ENCODE measurements at regions not wholly inside any gene's neighbourhood (a gene's known extent, or its start where the extent isn't known, plus 50 kb on each side); places are given as distances from the start of the nearest gene placed in this dataset.

DNA sequence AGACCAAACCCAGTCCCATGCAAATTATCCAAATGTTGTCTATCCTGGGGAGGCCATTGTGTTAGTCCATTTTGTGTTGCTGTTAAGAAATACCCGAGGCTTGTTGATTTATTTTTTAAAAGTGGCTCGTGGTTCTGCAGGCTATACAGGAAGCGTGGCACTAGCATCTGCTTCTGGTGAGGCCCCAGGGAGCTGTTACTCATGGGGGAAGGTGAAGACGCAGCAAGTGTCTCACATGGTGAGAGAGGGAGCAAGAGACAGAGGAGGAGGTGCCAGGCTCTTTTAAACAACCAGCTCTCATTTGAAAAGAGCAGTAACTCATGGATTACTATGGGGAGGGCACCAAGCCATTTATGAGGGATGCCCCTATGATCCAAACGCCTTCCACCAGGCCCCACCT lies 80.3 kb upstream of the ARL4C start:
- DNase-seq (ENCODE audit: low spot score): no peak
- TF ChIP-seq, protein P1, sequence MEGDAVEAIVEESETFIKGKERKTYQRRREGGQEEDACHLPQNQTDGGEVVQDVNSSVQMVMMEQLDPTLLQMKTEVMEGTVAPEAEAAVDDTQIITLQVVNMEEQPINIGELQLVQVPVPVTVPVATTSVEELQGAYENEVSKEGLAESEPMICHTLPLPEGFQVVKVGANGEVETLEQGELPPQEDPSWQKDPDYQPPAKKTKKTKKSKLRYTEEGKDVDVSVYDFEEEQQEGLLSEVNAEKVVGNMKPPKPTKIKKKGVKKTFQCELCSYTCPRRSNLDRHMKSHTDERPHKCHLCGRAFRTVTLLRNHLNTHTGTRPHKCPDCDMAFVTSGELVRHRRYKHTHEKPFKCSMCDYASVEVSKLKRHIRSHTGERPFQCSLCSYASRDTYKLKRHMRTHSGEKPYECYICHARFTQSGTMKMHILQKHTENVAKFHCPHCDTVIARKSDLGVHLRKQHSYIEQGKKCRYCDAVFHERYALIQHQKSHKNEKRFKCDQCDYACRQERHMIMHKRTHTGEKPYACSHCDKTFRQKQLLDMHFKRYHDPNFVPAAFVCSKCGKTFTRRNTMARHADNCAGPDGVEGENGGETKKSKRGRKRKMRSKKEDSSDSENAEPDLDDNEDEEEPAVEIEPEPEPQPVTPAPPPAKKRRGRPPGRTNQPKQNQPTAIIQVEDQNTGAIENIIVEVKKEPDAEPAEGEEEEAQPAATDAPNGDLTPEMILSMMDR (IDR thresholded peaks at IDR 0.05; ENCODE audit: extremely low read depth, insufficient read depth, missing control alignments): no peak
- in situ Hi-C loops (cut with MboI; ENCODE audit: low pct_unique_long_range_greater_than_20kb, low sequenced_read_pairs, unreplicated experiment): no loop called here

DNA sequence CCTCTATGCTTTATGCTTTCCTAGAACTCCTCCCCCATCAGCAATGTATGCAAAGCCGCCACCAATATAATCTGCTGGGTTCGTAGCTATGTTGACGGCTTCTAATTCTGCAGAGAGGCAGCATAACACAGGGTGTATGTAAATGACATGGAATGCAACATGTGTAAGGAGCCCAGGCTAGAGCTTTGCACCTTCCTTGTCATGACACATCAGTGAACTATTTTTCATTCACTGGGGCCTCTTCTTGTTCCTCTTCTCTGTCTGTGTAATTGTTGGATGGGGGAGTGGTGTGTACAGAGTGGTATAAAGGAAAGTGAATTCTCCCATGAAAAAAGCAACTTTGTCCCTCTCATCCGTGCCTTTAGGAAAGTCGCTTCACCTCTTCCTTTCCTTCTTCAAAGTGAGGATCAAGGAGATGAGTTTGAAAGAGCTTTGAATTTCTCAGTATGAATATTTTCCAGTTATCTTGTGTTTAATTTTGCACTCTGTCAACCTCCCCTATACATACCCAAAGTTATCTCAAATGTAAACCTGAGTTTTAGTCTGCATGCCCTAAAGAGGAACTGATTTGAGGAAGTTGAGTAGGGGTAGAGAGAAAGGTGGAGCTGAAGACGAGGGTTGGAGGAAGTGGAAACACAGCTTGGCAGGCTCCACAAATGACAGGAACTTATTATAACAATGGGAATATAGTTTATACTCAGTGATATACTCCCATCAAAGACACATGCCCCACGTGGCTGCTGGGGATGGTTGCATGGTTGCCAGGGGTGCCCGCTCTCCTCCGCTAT lies 74.9 kb upstream of the ARL4C start:
- TF ChIP-seq, protein P1 (IDR thresholded peaks at IDR 0.05; ENCODE audit: extremely low read depth, insufficient read depth, missing control alignments): no peak
- DNase-seq (ENCODE audit: low spot score): no peak
- in situ Hi-C loops (cut with MboI; ENCODE audit: low pct_unique_long_range_greater_than_20kb, low sequenced_read_pairs, unreplicated experiment): loop anchor here (25.0 kb wide), 1 partner anchor 1165 kb away; no protein-coding TSS in a partner anchor

GRCh38 chr2:234570476-234570875 lies 73.6 kb upstream of the ARL4C start:
- no peak for DNase-seq (ENCODE audit: low spot score)
- TF ChIP-seq, protein P1 (IDR thresholded peaks at IDR 0.05; ENCODE audit: extremely low read depth, insufficient read depth, missing control alignments): no peak
- in situ Hi-C loops (cut with MboI; ENCODE audit: low pct_unique_long_range_greater_than_20kb, low sequenced_read_pairs, unreplicated experiment): loop anchor here (25.0 kb wide), 1 partner anchor 1167 kb away; no protein-coding TSS in a partner anchor

- DNase-seq (ENCODE audit: low spot score): no peak
- in situ Hi-C loops (cut with MboI; ENCODE audit: low pct_unique_long_range_greater_than_20kb, low sequenced_read_pairs, unreplicated experiment): loop anchor here (25.0 kb wide), 1 partner anchor 1167 kb away; no protein-coding TSS in a partner anchor
Observed at GRCh38 chr2:234569776-234570430, 73.0 kb upstream of the ARL4C start.

DNA sequence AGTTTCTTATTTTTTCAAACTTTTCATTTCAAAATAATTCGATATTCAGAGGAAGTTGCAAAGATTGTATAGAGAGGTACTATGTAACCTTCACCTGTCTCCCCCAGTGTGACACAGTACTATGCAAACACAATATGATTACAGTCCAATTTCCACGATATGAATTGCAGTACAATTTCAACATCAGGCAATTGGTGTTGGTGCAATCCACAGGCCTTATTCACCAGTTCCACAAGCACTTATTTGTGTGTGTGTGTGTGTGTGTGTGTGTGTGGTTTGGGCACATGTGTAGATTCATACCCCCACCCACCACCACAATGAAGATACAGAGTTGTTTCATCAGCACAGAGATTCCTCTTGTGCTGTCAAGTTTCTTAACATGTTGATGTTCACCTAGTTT lies 69.7 kb upstream of the ARL4C start:
- DNase-seq (ENCODE audit: low spot score): no peak
- TF ChIP-seq, protein P1 (IDR thresholded peaks at IDR 0.05; ENCODE audit: extremely low read depth, insufficient read depth, missing control alignments): no peak
- in situ Hi-C loops (cut with MboI; ENCODE audit: low pct_unique_long_range_greater_than_20kb, low sequenced_read_pairs, unreplicated experiment): loop anchor here (25.0 kb wide), 1 partner anchor 1171 kb away; no protein-coding TSS in a partner anchor

More at GRCh38 chr2:234569776-234570430, 73.0 kb upstream of the ARL4C start:
- TF ChIP-seq, protein P1 (IDR thresholded peaks at IDR 0.05; ENCODE audit: extremely low read depth, insufficient read depth, missing control alignments): no peak

- DNase-seq (ENCODE audit: low spot score): no peak
- in situ Hi-C loops (cut with MboI; ENCODE audit: low pct_unique_long_range_greater_than_20kb, low sequenced_read_pairs, unreplicated experiment): loop anchor here (25.0 kb wide), 1 partner anchor 1171 kb away; no protein-coding TSS in a partner anchor
- TF ChIP-seq, protein P1 (IDR thresholded peaks at IDR 0.05; ENCODE audit: extremely low read depth, insufficient read depth, missing control alignments): no peak
Observed at GRCh38 chr2:234565842-234566619, 69.2 kb upstream of the ARL4C start.

All from GM13977 (cell line).